Activated CD8-positive, alpha-beta T cell treated with anti-CD3 and anti-CD28 coated beads for 36 hours (primary cell): ENCODE measurements at regions not wholly inside any gene's neighbourhood (a gene's known extent, or its start where the extent isn't known, plus 50 kb on each side); places are given as distances from the start of the nearest gene placed in this dataset.
A peak's percentile ranks its signal among the peaks of the same experiment; 100 is the strongest.
"Not testable (repeated sequence)": the region's sequence is repeated elsewhere in the genome, so short reads cannot be mapped to it uniquely, and the experiment has no call there.

Experiments used
- ATAC-seq: fragments of 200-7000 bp; cut with Tn5 transposase; one replicate; pipeline ENCODE4 v1.10.0; 2021; ENCODE audit warnings: mild to moderate bottlenecking, moderate library complexity
- CTCF ChIA-PET: fragments of 350-600 bp; sonication (Branson Sonifier 250); formaldehyde crosslinking; loops from one replicate; lab custom pipeline; 2021; ENCODE audit warnings: antibody characterized with exemption; lab: Charles Lee
- POLR2A ChIA-PET: fragments of 350-600 bp; sonication (Branson Sonifier 250); formaldehyde crosslinking; loops from one replicate; lab custom pipeline; 2021; ENCODE audit warnings: antibody characterized with exemption; lab: Charles Lee
- DNase-seq: peaks from one replicate; pipeline ENCODE4 v3.0.0-alpha.2; 2020
- H3K27ac Mint-ChIP-seq: one replicate; pipeline ENCODE4 v1.8.0; 2021; ENCODE audit warnings: mild to moderate bottlenecking, mixed read lengths
- H3K27me3 Mint-ChIP-seq: one replicate; pipeline ENCODE4 v1.8.0; 2021; ENCODE audit warnings: mixed read lengths
- H3K36me3 Mint-ChIP-seq: one replicate; pipeline ENCODE4 v1.8.0; 2021; ENCODE audit warnings: low read depth, mixed read lengths
- H3K4me1 Mint-ChIP-seq: one replicate; pipeline ENCODE4 v1.8.0; 2021; ENCODE audit warnings: low read depth, mixed read lengths
- H3K4me3 Mint-ChIP-seq: one replicate; pipeline ENCODE4 v1.8.0; 2021; ENCODE audit warnings: mild to moderate bottlenecking, moderate library complexity, mixed read lengths
- H3K9me3 Mint-ChIP-seq: one replicate; pipeline ENCODE4 v1.8.0; 2021; ENCODE audit warnings: mixed read lengths
- intact Hi-C: fragments of 100-400 bp; cut with micrococcal nuclease; formaldehyde crosslinking; loops from one replicate; pipeline ENCODE4 v1.10.0; 2022
- TF ChIP-seq, protein P1 (sequence below): fragments of 200-600 bp; IDR thresholded peaks from one replicate; pipeline ENCODE4 v1.8.0; 2022; ENCODE audit warnings: antibody characterized with exemption, mild to moderate bottlenecking

- POLR2A ChIA-PET, H3K27ac Mint-ChIP-seq, H3K4me1 Mint-ChIP-seq, ATAC-seq, DNase-seq, H3K36me3 Mint-ChIP-seq, CTCF ChIA-PET, H3K4me3 Mint-ChIP-seq, H3K27me3 Mint-ChIP-seq, intact Hi-C loops: not testable (repeated sequence)
- peaks cover 10% of the 10 kb centered on the region for H3K9me3 Mint-ChIP-seq
- TF ChIP-seq, protein P1, sequence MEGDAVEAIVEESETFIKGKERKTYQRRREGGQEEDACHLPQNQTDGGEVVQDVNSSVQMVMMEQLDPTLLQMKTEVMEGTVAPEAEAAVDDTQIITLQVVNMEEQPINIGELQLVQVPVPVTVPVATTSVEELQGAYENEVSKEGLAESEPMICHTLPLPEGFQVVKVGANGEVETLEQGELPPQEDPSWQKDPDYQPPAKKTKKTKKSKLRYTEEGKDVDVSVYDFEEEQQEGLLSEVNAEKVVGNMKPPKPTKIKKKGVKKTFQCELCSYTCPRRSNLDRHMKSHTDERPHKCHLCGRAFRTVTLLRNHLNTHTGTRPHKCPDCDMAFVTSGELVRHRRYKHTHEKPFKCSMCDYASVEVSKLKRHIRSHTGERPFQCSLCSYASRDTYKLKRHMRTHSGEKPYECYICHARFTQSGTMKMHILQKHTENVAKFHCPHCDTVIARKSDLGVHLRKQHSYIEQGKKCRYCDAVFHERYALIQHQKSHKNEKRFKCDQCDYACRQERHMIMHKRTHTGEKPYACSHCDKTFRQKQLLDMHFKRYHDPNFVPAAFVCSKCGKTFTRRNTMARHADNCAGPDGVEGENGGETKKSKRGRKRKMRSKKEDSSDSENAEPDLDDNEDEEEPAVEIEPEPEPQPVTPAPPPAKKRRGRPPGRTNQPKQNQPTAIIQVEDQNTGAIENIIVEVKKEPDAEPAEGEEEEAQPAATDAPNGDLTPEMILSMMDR = peak; percentile 30
These were observed 337.8 kb downstream of the CCT8L2 start for GRCh38 chr22:16254816-16255215.
